IMR-90 (cell line): ENCODE measurements at regions not wholly inside any gene's neighbourhood (a gene's known extent, or its start where the extent isn't known, plus 50 kb on each side); places are given as distances from the start of the nearest gene placed in this dataset.

ENCODE experiments used
- ATAC-seq: fragments of 200-7000 bp; cut with Tn5 transposase; 2 replicates; pipeline ENCODE4 v1.9.1; 2020; ENCODE audit warnings: low read depth, mild to moderate bottlenecking, moderate library complexity
- BruUV-seq: library from RNA; stranded (reverse); fragments of 400-500 nt; replicated peaks from 2 replicates; lab custom pipeline; 2021; lab: Mats Ljungman, UMichigan
- CTCF ChIA-PET: fragments of 300-600 bp; formaldehyde crosslinking; extraction: SDS; loops from one replicate; lab custom pipeline; 2021; ENCODE audit warnings: antibody characterized with exemption; lab: Yijun Ruan, JAX
- POLR2A ChIA-PET: fragments of 300-600 bp; sonication (Branson Sonifier 250); formaldehyde crosslinking; loops from one replicate; lab custom pipeline; 2022; ENCODE audit warnings: antibody characterized with exemption; ENCODE audit not compliant: unreplicated experiment; lab: Charles Lee
- DNase-seq: peaks from one replicate; pipeline ENCODE4 v3.0.0; 2013
- H2AFZ ChIP-seq: replicated peaks from 2 replicates; pipeline ENCODE3; 2013; ENCODE audit warnings: low read length, mild to moderate bottlenecking; ENCODE audit not compliant: poor library complexity
- H2AK5ac ChIP-seq: 2 replicates; pipeline ENCODE4 v1.6.1; 2013; ENCODE audit warnings: low read depth, low read length, inconsistent platforms
- H2AK9ac ChIP-seq: replicated peaks from 2 replicates; pipeline ENCODE3; 2013; ENCODE audit warnings: mild to moderate bottlenecking, low read depth, low read length, moderate library complexity; ENCODE audit not compliant: poor library complexity
- H2BK120ac ChIP-seq: 2 replicates; pipeline ENCODE4 v1.6.1; 2013; ENCODE audit warnings: low read depth, low read length, inconsistent platforms
- H2BK15ac ChIP-seq: 3 replicates; pipeline ENCODE4 v1.6.1; 2013; ENCODE audit warnings: low read depth, low read length, inconsistent platforms
- H2BK20ac ChIP-seq: 2 replicates; pipeline ENCODE4 v1.6.1; 2013; ENCODE audit warnings: low read depth, mild to moderate bottlenecking, inconsistent platforms, low read length, moderate library complexity
- H2BK5ac ChIP-seq: 2 replicates; pipeline ENCODE4 v1.6.1; 2013; ENCODE audit warnings: mild to moderate bottlenecking, low read depth, low read length, inconsistent platforms; ENCODE audit not compliant: poor library complexity, severe bottlenecking
- H3K14ac ChIP-seq: replicated peaks from 2 replicates; pipeline ENCODE4 v1.6.1; 2013; ENCODE audit warnings: low read depth, low read length, inconsistent platforms
- H3K18ac ChIP-seq: 2 replicates; pipeline ENCODE4 v1.6.1; 2013; ENCODE audit warnings: low read depth, low read length, control low read depth
- H3K23ac ChIP-seq: 2 replicates; pipeline ENCODE4 v1.6.1; 2013; ENCODE audit warnings: low read depth, low read length, inconsistent platforms
- H3K27ac ChIP-seq: 2 replicates; pipeline ENCODE4 v1.5.1; 2013; ENCODE audit warnings: mild to moderate bottlenecking, control low read depth, low read length; ENCODE audit not compliant: insufficient read depth
- H3K27me3 ChIP-seq: 2 replicates; pipeline ENCODE4 v1.6.1; 2013; ENCODE audit warnings: low read length; ENCODE audit not compliant: control insufficient read depth, insufficient read depth
- H3K36me3 ChIP-seq: 2 replicates; pipeline ENCODE4 v1.6.1; 2013; ENCODE audit warnings: low read length, mixed read lengths; ENCODE audit not compliant: control insufficient read depth, insufficient read depth
- H3K4ac ChIP-seq: 2 replicates; pipeline ENCODE4 v1.6.1; 2013; ENCODE audit warnings: low read depth, low read length, inconsistent platforms
- H3K4me1 ChIP-seq: 2 replicates; pipeline ENCODE4 v1.6.1; 2013; ENCODE audit warnings: low read length, mixed read lengths; ENCODE audit not compliant: control insufficient read depth, insufficient read depth
- H3K4me2 ChIP-seq: 2 replicates; pipeline ENCODE4 v1.6.1; 2013; ENCODE audit warnings: low read depth, mild to moderate bottlenecking, control low read depth, low read length, moderate library complexity
- H3K4me3 ChIP-seq: 2 replicates; pipeline ENCODE4 v1.5.1; 2013; ENCODE audit warnings: low read depth, mild to moderate bottlenecking, control low read depth, low read length, moderate library complexity; ENCODE audit not compliant: insufficient read depth
- H3K56ac ChIP-seq: 2 replicates; pipeline ENCODE4 v1.6.1; 2013; ENCODE audit warnings: low read length, inconsistent platforms; ENCODE audit not compliant: insufficient read depth; ENCODE audit errors: extremely low read depth
- H3K79me1 ChIP-seq, 2 experiments: 2 replicates each; pipeline ENCODE4 v1.6.1; 2013; ENCODE audit warnings: low read length in 2 of 2, inconsistent platforms in 1 of 2, low read depth in 1 of 2
- H3K9ac ChIP-seq: 2 replicates; pipeline ENCODE4 v1.6.1; 2013; ENCODE audit warnings: low read depth, low read length, control low read depth
- H3K9me1 ChIP-seq: 2 replicates; pipeline ENCODE4 v1.6.1; 2013; ENCODE audit warnings: low read length, inconsistent platforms; ENCODE audit not compliant: insufficient read depth
- H3K9me3 ChIP-seq: 2 replicates; pipeline ENCODE4 v1.6.1; 2013; ENCODE audit warnings: low read length; ENCODE audit not compliant: control insufficient read depth, insufficient read depth
- H4K20me1 ChIP-seq: 2 replicates; pipeline ENCODE4 v1.6.1; 2013; ENCODE audit warnings: low read length, inconsistent platforms; ENCODE audit not compliant: insufficient read depth
- H4K5ac ChIP-seq: 2 replicates; pipeline ENCODE4 v1.6.1; 2013; ENCODE audit warnings: mild to moderate bottlenecking, low read depth, low read length, control low read depth
- H4K8ac ChIP-seq, 2 experiments: 2 replicates each; pipeline ENCODE4 v1.6.1; 2013; ENCODE audit warnings: low read depth in 2 of 2, low read length in 2 of 2, control low read depth in 1 of 2, inconsistent platforms in 1 of 2
- H4K91ac ChIP-seq: 2 replicates; pipeline ENCODE4 v1.6.1; 2013; ENCODE audit warnings: low read depth, low read length, inconsistent platforms; ENCODE audit not compliant: insufficient read depth
- BHLHE40 ChIP-seq: fragments of 150-350 bp; IDR thresholded peaks from 2 replicates; pipeline ENCODE4 v1.6.1; 2016; ENCODE audit warnings: mild to moderate bottlenecking, low read depth, low read length
- CEBPB ChIP-seq: IDR thresholded peaks from 2 replicates; pipeline ENCODE4 v1.6.1; 2012; ENCODE audit warnings: low read depth, low read length, improper control_type of control experiment
- ELK1 ChIP-seq: fragments of 150-350 bp; IDR thresholded peaks from 2 replicates; pipeline ENCODE4 v1.6.1; 2016; ENCODE audit warnings: low read depth, mild to moderate bottlenecking, low read length, moderate library complexity, borderline replicate concordance
- MAFK ChIP-seq: IDR thresholded peaks from 2 replicates; pipeline ENCODE4 v1.6.1; 2012; ENCODE audit warnings: low read depth, low read length, improper control_type of control experiment
- MAZ ChIP-seq: IDR thresholded peaks from 2 replicates; pipeline ENCODE4 v1.6.1; 2012; ENCODE audit warnings: low read depth, mild to moderate bottlenecking, low read length, improper control_type of control experiment, moderate library complexity, borderline replicate concordance
- NFE2L2 ChIP-seq: fragments of 150-350 bp; IDR thresholded peaks from 2 replicates; pipeline ENCODE4 v1.6.1; 2016; ENCODE audit warnings: low read depth, mild to moderate bottlenecking, low read length
- POLR2A ChIP-seq: IDR thresholded peaks from 2 replicates; pipeline ENCODE4 v1.6.1; 2012; ENCODE audit warnings: mild to moderate bottlenecking, low read depth, low read length
- RAD21 ChIP-seq: IDR thresholded peaks from 2 replicates; pipeline ENCODE4 v1.6.1; 2012; ENCODE audit warnings: low read length, improper control_type of control experiment
- RCOR1 ChIP-seq: IDR thresholded peaks from 2 replicates; pipeline ENCODE4 v1.6.1; 2012; ENCODE audit warnings: mild to moderate bottlenecking, low read length, improper control_type of control experiment; ENCODE audit not compliant: insufficient replicate concordance
- SMC3 ChIP-seq: fragments of 150-350 bp; IDR thresholded peaks from 2 replicates; pipeline ENCODE4 v1.6.1; 2016; ENCODE audit warnings: low read depth, mild to moderate bottlenecking, antibody characterized with exemption, low read length, moderate library complexity
- USF2 ChIP-seq: fragments of 150-350 bp; IDR thresholded peaks from 2 replicates; pipeline ENCODE4 v1.6.1; 2017; ENCODE audit warnings: mild to moderate bottlenecking, antibody characterized with exemption, low read length, low read depth
- WGBS, 2 experiments: methylation state at CpG; one replicate each; pipeline versions ENCODE4 v1.1.5 to v1.1.7; 2013; ENCODE audit warnings: missing lambda C conversion rate in 2 of 2; ENCODE audit not compliant: insufficient read length in 1 of 2; ENCODE audit errors: extremely low coverage in 2 of 2; 5-methylcytosine and 5-hydroxymethylcytosine counted together
- dilution Hi-C: fragments of 300-500 bp; cut with HindIII; formaldehyde crosslinking; loops from one replicate; pipeline ENCODE4 v1.14.3; 2018; ENCODE audit warnings: low sequenced_read_pairs; ENCODE audit not compliant: unreplicated experiment
- in situ Hi-C: fragments of 300-500 bp; cut with MboI; formaldehyde crosslinking; loops from 3 replicates; pipeline ENCODE4 v1.14.3; 2019; ENCODE audit warnings: low sequenced_read_pairs, inconsistent platforms, mixed read lengths
- intact Hi-C: fragments of 100-400 bp; cut with micrococcal nuclease; formaldehyde crosslinking; loops from 2 replicates; pipeline ENCODE4 v1.10.0; 2022

GRCh38 chr15:98403569-98403968 is 244.8 kb upstream of the IGF1R start:
- Histone ChIP-seq H2BK15ac (no peak overlapping the region), H2BK5ac (no peak overlapping the region), H3K4ac (no peak overlapping the region), H3K27me3 (no peaks in the 10 kb centered on the region), H3K27ac (no peak overlapping the region), H3K4me1 (no peaks in the 10 kb centered on the region), H2AK5ac (no peak overlapping the region), H3K4me2 (no peak overlapping the region), H3K79me1 (no peaks in the 10 kb centered on the region), H2AK9ac (no peak overlapping the region), H4K8ac (no peak overlapping the region), H3K14ac (no peak overlapping the region), H4K91ac (no peak overlapping the region), H4K5ac (no peak overlapping the region), H3K56ac (no peak overlapping the region), H3K9me1 (no peaks in the 10 kb centered on the region), H2AFZ (no peak overlapping the region), H3K9ac (no peak overlapping the region), H3K18ac (no peak overlapping the region), H2BK20ac (no peak overlapping the region), H3K9me3 (no peaks in the 10 kb centered on the region), H4K20me1 (no peaks in the 10 kb centered on the region), H3K23ac (no peak overlapping the region), H2BK120ac (no peak overlapping the region), H3K4me3 (no peak overlapping the region), H3K36me3 (no peaks in the 10 kb centered on the region)
- BruUV-seq, result no TSS peak
- dilution Hi-C loops (no loop called here), intact Hi-C loops (no loop called here), in situ Hi-C loops (no loop called here)
- CTCF ChIA-PET, result no interaction called here
- WGBS, 2 experiments, result 78% methylated on average over 8 of the region's 13 CpGs; no CpG with 5 or more reads in 1 of the 2 experiments
- ATAC-seq (no peak), DNase-seq (no peak)
- TF ChIP-seq POLR2A (no peak), ELK1 (no peak), BHLHE40 (no peak), MAFK (no peak), SMC3 (no peak), NFE2L2 (no peak), RCOR1 (no peak), USF2 (no peak), RAD21 (no peak), MAZ (no peak), CEBPB (no peak)
- POLR2A ChIA-PET, result no interaction called here
